ENCODE measurements at regions not wholly inside any gene's neighbourhood (a gene's known extent, or its start where the extent isn't known, plus 50 kb on each side); places are given as distances from the start of the nearest gene placed in this dataset.

GRCh38 chr2:171627412-171627811 lies 59.9 kb upstream of the DYNC1I2 start:
- TF ChIP-seq, protein P1, sequence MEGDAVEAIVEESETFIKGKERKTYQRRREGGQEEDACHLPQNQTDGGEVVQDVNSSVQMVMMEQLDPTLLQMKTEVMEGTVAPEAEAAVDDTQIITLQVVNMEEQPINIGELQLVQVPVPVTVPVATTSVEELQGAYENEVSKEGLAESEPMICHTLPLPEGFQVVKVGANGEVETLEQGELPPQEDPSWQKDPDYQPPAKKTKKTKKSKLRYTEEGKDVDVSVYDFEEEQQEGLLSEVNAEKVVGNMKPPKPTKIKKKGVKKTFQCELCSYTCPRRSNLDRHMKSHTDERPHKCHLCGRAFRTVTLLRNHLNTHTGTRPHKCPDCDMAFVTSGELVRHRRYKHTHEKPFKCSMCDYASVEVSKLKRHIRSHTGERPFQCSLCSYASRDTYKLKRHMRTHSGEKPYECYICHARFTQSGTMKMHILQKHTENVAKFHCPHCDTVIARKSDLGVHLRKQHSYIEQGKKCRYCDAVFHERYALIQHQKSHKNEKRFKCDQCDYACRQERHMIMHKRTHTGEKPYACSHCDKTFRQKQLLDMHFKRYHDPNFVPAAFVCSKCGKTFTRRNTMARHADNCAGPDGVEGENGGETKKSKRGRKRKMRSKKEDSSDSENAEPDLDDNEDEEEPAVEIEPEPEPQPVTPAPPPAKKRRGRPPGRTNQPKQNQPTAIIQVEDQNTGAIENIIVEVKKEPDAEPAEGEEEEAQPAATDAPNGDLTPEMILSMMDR (IDR thresholded peaks at IDR 0.05; ENCODE audit: borderline replicate concordance, extremely low read depth, low read length, poor library complexity, severe bottlenecking), result no peak
- no peak for TF ChIP-seq EZH2 (IDR thresholded peaks at IDR 0.05; ENCODE audit: borderline replicate concordance, low read depth, low read length, severe bottlenecking)

Measured in DND-41 (cell line).